IMR-90 (cell line): ENCODE measurements at regions not wholly inside any gene's neighbourhood (a gene's known extent, or its start where the extent isn't known, plus 50 kb on each side); places are given as distances from the start of the nearest gene placed in this dataset.

Experiments
- ATAC-seq: fragments of 200-7000 bp; cut with Tn5 transposase; 2 replicates; pipeline ENCODE4 v1.9.1; 2020; ENCODE audit warnings: low read depth, mild to moderate bottlenecking, moderate library complexity
- BruUV-seq: library from RNA; stranded (reverse); fragments of 400-500 nt; replicated peaks from 2 replicates; lab custom pipeline; 2021; lab: Mats Ljungman, UMichigan
- CTCF ChIA-PET: fragments of 300-600 bp; formaldehyde crosslinking; extraction: SDS; loops from one replicate; lab custom pipeline; 2021; ENCODE audit warnings: antibody characterized with exemption; lab: Yijun Ruan, JAX
- POLR2A ChIA-PET: fragments of 300-600 bp; sonication (Branson Sonifier 250); formaldehyde crosslinking; loops from one replicate; lab custom pipeline; 2022; ENCODE audit warnings: antibody characterized with exemption; ENCODE audit not compliant: unreplicated experiment; lab: Charles Lee
- DNase-seq: peaks from one replicate; pipeline ENCODE4 v3.0.0; 2013
- H2AFZ ChIP-seq: replicated peaks from 2 replicates; pipeline ENCODE3; 2013; ENCODE audit warnings: low read length, mild to moderate bottlenecking; ENCODE audit not compliant: poor library complexity
- H2AK5ac ChIP-seq: 2 replicates; pipeline ENCODE4 v1.6.1; 2013; ENCODE audit warnings: low read depth, low read length, inconsistent platforms
- H2AK9ac ChIP-seq: replicated peaks from 2 replicates; pipeline ENCODE3; 2013; ENCODE audit warnings: mild to moderate bottlenecking, low read depth, low read length, moderate library complexity; ENCODE audit not compliant: poor library complexity
- H2BK120ac ChIP-seq: 2 replicates; pipeline ENCODE4 v1.6.1; 2013; ENCODE audit warnings: low read depth, low read length, inconsistent platforms
- H2BK15ac ChIP-seq: 3 replicates; pipeline ENCODE4 v1.6.1; 2013; ENCODE audit warnings: low read depth, low read length, inconsistent platforms
- H2BK20ac ChIP-seq: 2 replicates; pipeline ENCODE4 v1.6.1; 2013; ENCODE audit warnings: low read depth, mild to moderate bottlenecking, inconsistent platforms, low read length, moderate library complexity
- H2BK5ac ChIP-seq: 2 replicates; pipeline ENCODE4 v1.6.1; 2013; ENCODE audit warnings: mild to moderate bottlenecking, low read depth, low read length, inconsistent platforms; ENCODE audit not compliant: poor library complexity, severe bottlenecking
- H3K14ac ChIP-seq: replicated peaks from 2 replicates; pipeline ENCODE4 v1.6.1; 2013; ENCODE audit warnings: low read depth, low read length, inconsistent platforms
- H3K18ac ChIP-seq: 2 replicates; pipeline ENCODE4 v1.6.1; 2013; ENCODE audit warnings: low read depth, low read length, control low read depth
- H3K23ac ChIP-seq: 2 replicates; pipeline ENCODE4 v1.6.1; 2013; ENCODE audit warnings: low read depth, low read length, inconsistent platforms
- H3K27ac ChIP-seq: 2 replicates; pipeline ENCODE4 v1.5.1; 2013; ENCODE audit warnings: mild to moderate bottlenecking, control low read depth, low read length; ENCODE audit not compliant: insufficient read depth
- H3K27me3 ChIP-seq: 2 replicates; pipeline ENCODE4 v1.6.1; 2013; ENCODE audit warnings: low read length; ENCODE audit not compliant: control insufficient read depth, insufficient read depth
- H3K36me3 ChIP-seq: 2 replicates; pipeline ENCODE4 v1.6.1; 2013; ENCODE audit warnings: low read length, mixed read lengths; ENCODE audit not compliant: control insufficient read depth, insufficient read depth
- H3K4ac ChIP-seq: 2 replicates; pipeline ENCODE4 v1.6.1; 2013; ENCODE audit warnings: low read depth, low read length, inconsistent platforms
- H3K4me1 ChIP-seq: 2 replicates; pipeline ENCODE4 v1.6.1; 2013; ENCODE audit warnings: low read length, mixed read lengths; ENCODE audit not compliant: control insufficient read depth, insufficient read depth
- H3K4me2 ChIP-seq: 2 replicates; pipeline ENCODE4 v1.6.1; 2013; ENCODE audit warnings: low read depth, mild to moderate bottlenecking, control low read depth, low read length, moderate library complexity
- H3K4me3 ChIP-seq: 2 replicates; pipeline ENCODE4 v1.5.1; 2013; ENCODE audit warnings: low read depth, mild to moderate bottlenecking, control low read depth, low read length, moderate library complexity; ENCODE audit not compliant: insufficient read depth
- H3K56ac ChIP-seq: 2 replicates; pipeline ENCODE4 v1.6.1; 2013; ENCODE audit warnings: low read length, inconsistent platforms; ENCODE audit not compliant: insufficient read depth; ENCODE audit errors: extremely low read depth
- H3K79me1 ChIP-seq, 2 experiments: 2 replicates each; pipeline ENCODE4 v1.6.1; 2013; ENCODE audit warnings: low read length in 2 of 2, inconsistent platforms in 1 of 2, low read depth in 1 of 2
- H3K9ac ChIP-seq: 2 replicates; pipeline ENCODE4 v1.6.1; 2013; ENCODE audit warnings: low read depth, low read length, control low read depth
- H3K9me1 ChIP-seq: 2 replicates; pipeline ENCODE4 v1.6.1; 2013; ENCODE audit warnings: low read length, inconsistent platforms; ENCODE audit not compliant: insufficient read depth
- H3K9me3 ChIP-seq: 2 replicates; pipeline ENCODE4 v1.6.1; 2013; ENCODE audit warnings: low read length; ENCODE audit not compliant: control insufficient read depth, insufficient read depth
- H4K20me1 ChIP-seq: 2 replicates; pipeline ENCODE4 v1.6.1; 2013; ENCODE audit warnings: low read length, inconsistent platforms; ENCODE audit not compliant: insufficient read depth
- H4K5ac ChIP-seq: 2 replicates; pipeline ENCODE4 v1.6.1; 2013; ENCODE audit warnings: mild to moderate bottlenecking, low read depth, low read length, control low read depth
- H4K8ac ChIP-seq, 2 experiments: 2 replicates each; pipeline ENCODE4 v1.6.1; 2013; ENCODE audit warnings: low read depth in 2 of 2, low read length in 2 of 2, control low read depth in 1 of 2, inconsistent platforms in 1 of 2
- H4K91ac ChIP-seq: 2 replicates; pipeline ENCODE4 v1.6.1; 2013; ENCODE audit warnings: low read depth, low read length, inconsistent platforms; ENCODE audit not compliant: insufficient read depth
- BHLHE40 ChIP-seq: fragments of 150-350 bp; IDR thresholded peaks from 2 replicates; pipeline ENCODE4 v1.6.1; 2016; ENCODE audit warnings: mild to moderate bottlenecking, low read depth, low read length
- CEBPB ChIP-seq: IDR thresholded peaks from 2 replicates; pipeline ENCODE4 v1.6.1; 2012; ENCODE audit warnings: low read depth, low read length, improper control_type of control experiment
- CHD1 ChIP-seq: IDR thresholded peaks from 2 replicates; pipeline ENCODE4 v1.6.1; 2012; ENCODE audit warnings: low read depth, low read length, improper control_type of control experiment
- CTCF ChIP-seq: conservative IDR thresholded peaks from 2 replicates; pipeline ENCODE4 v1.5.1; 2012; ENCODE audit warnings: mild to moderate bottlenecking, low read depth, low read length, improper control_type of control experiment
- MAZ ChIP-seq: IDR thresholded peaks from 2 replicates; pipeline ENCODE4 v1.6.1; 2012; ENCODE audit warnings: low read depth, mild to moderate bottlenecking, low read length, improper control_type of control experiment, moderate library complexity, borderline replicate concordance
- NFE2L2 ChIP-seq: fragments of 150-350 bp; IDR thresholded peaks from 2 replicates; pipeline ENCODE4 v1.6.1; 2016; ENCODE audit warnings: low read depth, mild to moderate bottlenecking, low read length
- POLR2A ChIP-seq: IDR thresholded peaks from 2 replicates; pipeline ENCODE4 v1.6.1; 2012; ENCODE audit warnings: mild to moderate bottlenecking, low read depth, low read length
- RAD21 ChIP-seq: IDR thresholded peaks from 2 replicates; pipeline ENCODE4 v1.6.1; 2012; ENCODE audit warnings: low read length, improper control_type of control experiment
- RFX5 ChIP-seq: IDR thresholded peaks from 2 replicates; pipeline ENCODE4 v1.8.0; 2012; ENCODE audit warnings: low read depth, mild to moderate bottlenecking, low read length, moderate library complexity
- SMC3 ChIP-seq: fragments of 150-350 bp; IDR thresholded peaks from 2 replicates; pipeline ENCODE4 v1.6.1; 2016; ENCODE audit warnings: low read depth, mild to moderate bottlenecking, antibody characterized with exemption, low read length, moderate library complexity
- USF2 ChIP-seq: fragments of 150-350 bp; IDR thresholded peaks from 2 replicates; pipeline ENCODE4 v1.6.1; 2017; ENCODE audit warnings: mild to moderate bottlenecking, antibody characterized with exemption, low read length, low read depth
- WGBS, 2 experiments: methylation state at CpG; one replicate each; pipeline versions ENCODE4 v1.1.5 to v1.1.7; 2013; ENCODE audit warnings: missing lambda C conversion rate in 2 of 2; ENCODE audit not compliant: insufficient read length in 1 of 2; ENCODE audit errors: extremely low coverage in 2 of 2; 5-methylcytosine and 5-hydroxymethylcytosine counted together
- dilution Hi-C: fragments of 300-500 bp; cut with HindIII; formaldehyde crosslinking; loops from one replicate; pipeline ENCODE4 v1.14.3; 2018; ENCODE audit warnings: low sequenced_read_pairs; ENCODE audit not compliant: unreplicated experiment
- in situ Hi-C: fragments of 300-500 bp; cut with MboI; formaldehyde crosslinking; loops from 3 replicates; pipeline ENCODE4 v1.14.3; 2019; ENCODE audit warnings: low sequenced_read_pairs, inconsistent platforms, mixed read lengths
- intact Hi-C: fragments of 100-400 bp; cut with micrococcal nuclease; formaldehyde crosslinking; loops from 2 replicates; pipeline ENCODE4 v1.10.0; 2022

GRCh38 chr2:217065012-217065290, 205.1 kb upstream of the TNP1 start:
- no TSS peak for BruUV-seq
- Histone ChIP-seq H3K4me1 (peaks cover 14% of the 10 kb centered on the region), H3K18ac (peak overlapping the region; percentile 97), H2BK20ac (peak overlapping the region; percentile 92), H3K36me3 (no peaks in the 10 kb centered on the region), H3K4me3 (no peak overlapping the region), H4K20me1 (no peaks in the 10 kb centered on the region), H3K9me3 (peaks cover 13% of the 10 kb centered on the region), H3K14ac (peak overlapping the region; percentile 77; the same call in 1 of the 2 replicates), H4K91ac (peak overlapping the region; percentile 85), H3K27me3 (no peaks in the 10 kb centered on the region), H3K56ac (0 out of 2 replicates have a peak overlapping the region, but pooled peaks have one; percentile 14), H4K5ac (peak overlapping the region; percentile 95; the same call in 1 of the 2 replicates), H3K23ac (no peak overlapping the region), H2AK5ac (peak overlapping the region; percentile 99), H3K9me1 (peaks cover 13% of the 10 kb centered on the region), H3K27ac (peak overlapping the region; percentile 75), H3K79me1 (no peaks in the 10 kb centered on the region), H2BK120ac (peak overlapping the region; percentile 88), H3K9ac (0 out of 2 replicates have a peak overlapping the region, but pooled peaks have one; percentile 10), H2BK15ac (peak overlapping the region; percentile 99; the same call in 2 of the 3 replicates), H4K8ac (peak overlapping the region; percentile 57 to 88), H2AFZ (no peak overlapping the region), H2BK5ac (peak overlapping the region; percentile 42), H3K4ac (peak overlapping the region; percentile 85), H3K4me2 (no peak overlapping the region), H2AK9ac (no peak overlapping the region)
- CTCF ChIA-PET = interaction anchor here (1.8 kb wide), 1 partner anchor 13 kb away, joined by 4 read pairs; no protein-coding TSS in a partner anchor
- no CpG with 5 or more reads among the region's 4 CpGs for WGBS, 2 experiments
- in situ Hi-C loops (no loop called here), intact Hi-C loops (loop anchor here (5.0 kb wide), 1 partner anchor 97 kb away; no protein-coding TSS in a partner anchor), dilution Hi-C loops (no loop called here)
- no peak for TF ChIP-seq SMC3
- TF ChIP-seq RFX5 = no peak
- no peak for TF ChIP-seq NFE2L2
- no peak for TF ChIP-seq USF2
- TF ChIP-seq CHD1 = no peak
- no peak for TF ChIP-seq CEBPB
- no peak for TF ChIP-seq POLR2A
- TF ChIP-seq CTCF = no peak
- TF ChIP-seq MAZ = no peak
- no peak for TF ChIP-seq RAD21
- no peak for TF ChIP-seq BHLHE40
- ATAC-seq (no peak), DNase-seq (no peak)
- POLR2A ChIA-PET = interaction anchor here (1.1 kb wide), 1 partner anchor 370 kb away, joined by 3 read pairs; the partner anchor contains the start of gene IGFBP5
